GM18861 (cell line): ENCODE measurements at regions not wholly inside any gene's neighbourhood (a gene's known extent, or its start where the extent isn't known, plus 50 kb on each side); places are given as distances from the start of the nearest gene placed in this dataset.

Experiments used
- ATAC-seq: cut with Tn5 transposase; IDR thresholded peaks from one replicate; pipeline ENCODE4 v1.9.1; 2021; ENCODE audit not compliant: unreplicated experiment

DNA sequence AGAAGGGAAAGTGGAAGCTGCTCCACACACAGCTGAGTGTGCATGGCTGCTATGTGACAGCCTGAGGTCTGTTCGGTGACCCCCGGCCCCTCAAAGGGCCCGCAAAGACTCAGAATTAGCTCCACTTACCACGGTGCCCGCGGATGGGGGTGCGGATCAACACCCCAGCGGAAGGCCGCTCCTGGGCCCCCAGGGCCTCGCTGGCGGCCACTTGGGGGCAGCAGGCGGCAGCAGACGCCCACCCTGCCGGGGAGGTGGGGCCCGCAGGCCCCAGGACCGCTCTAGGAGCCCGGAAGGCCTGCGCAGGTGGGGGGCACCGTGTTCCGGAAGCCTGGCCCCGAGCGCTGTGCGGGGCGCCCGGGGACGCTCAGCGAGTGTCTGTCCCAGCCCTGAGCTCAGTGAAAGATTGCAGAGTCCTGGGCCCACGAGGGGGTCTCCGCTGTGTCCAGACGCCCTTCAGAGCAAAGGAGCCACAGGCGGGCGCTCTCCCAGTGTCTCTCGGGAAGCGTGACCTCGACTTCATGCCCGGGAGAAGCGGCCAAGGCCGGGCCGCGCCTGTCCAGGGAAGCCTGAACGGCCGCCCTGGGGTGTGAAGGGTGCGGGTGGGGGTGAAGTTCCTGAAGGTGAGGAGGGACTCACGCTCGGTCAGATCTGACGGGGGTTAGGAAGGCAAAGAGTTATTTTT lies 118.7 kb downstream of the VAPA start:
- no peak for ATAC-seq

DNA sequence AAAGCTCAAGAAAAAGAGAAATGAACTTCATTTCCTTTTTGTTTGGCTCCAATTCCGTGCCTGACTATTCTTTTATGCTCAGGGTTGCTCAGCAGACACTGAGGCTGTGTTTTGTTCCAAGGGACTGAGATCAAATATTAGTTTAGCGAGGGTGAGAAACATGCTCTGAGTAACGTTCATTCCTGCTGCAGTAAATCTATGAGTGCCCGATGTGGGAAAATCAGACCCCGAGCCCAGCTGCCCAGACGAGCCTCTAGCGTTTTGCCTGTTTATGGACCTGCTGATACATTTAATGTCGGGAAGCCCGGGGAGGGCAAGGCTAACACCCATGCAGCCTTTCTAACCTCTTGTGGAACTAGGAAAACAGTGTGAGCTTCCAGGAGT lies 119.2 kb downstream of the VAPA start:
- no peak for ATAC-seq

DNA sequence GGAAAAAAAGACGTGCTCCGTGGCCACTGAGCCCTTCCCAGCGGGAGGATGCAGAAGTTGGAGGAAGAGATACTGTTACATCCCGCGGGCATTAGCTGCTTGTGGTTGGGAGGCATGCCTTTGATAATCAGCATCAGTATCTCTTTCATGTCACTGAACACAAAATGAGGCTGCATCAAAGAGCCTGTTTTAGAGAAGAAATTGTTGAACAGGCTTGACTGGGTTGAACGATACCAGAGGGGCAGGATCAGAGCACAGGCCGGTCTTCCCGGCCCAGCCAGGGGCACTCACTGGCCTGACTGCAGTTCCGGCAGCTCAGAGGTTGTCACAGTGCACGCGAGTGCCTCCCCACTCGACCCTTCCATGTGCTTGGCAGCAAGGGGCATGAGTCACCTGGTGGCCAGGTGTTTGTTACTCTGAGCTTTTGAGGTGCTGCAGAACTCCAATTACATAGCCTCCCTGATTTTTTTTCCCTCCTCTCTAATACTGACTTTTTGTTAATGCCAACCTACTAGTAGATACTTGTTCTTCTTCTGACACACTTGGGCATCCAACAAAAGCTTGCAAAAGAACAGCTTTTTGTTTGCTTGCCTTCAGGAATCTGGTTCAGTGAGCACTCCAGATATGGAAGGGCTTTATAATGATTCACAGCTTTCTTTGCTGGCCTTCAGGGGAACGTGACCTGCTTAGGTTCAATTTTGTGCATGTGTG lies 121.6 kb downstream of the VAPA start:
- no peak for ATAC-seq

DNA sequence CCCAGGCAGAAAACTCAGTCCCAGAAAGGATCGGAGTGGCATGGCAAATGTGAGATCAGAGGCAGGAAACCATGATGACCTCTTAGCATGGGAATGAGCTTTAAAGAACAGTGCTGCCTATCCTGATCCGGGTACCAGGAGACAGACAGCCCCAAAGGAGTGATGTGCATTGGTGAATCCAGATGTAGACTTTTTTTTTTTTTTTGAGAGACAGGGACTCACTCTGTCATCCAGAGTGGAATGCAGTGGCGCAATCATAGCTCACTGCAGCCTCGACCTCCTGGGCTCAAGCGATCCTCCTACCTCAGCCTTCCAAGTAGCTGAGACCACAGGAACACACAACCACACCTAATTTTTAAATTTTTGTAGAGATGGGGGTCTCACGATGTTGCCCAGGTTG lies 122.7 kb downstream of the VAPA start:
- no peak for ATAC-seq

DNA sequence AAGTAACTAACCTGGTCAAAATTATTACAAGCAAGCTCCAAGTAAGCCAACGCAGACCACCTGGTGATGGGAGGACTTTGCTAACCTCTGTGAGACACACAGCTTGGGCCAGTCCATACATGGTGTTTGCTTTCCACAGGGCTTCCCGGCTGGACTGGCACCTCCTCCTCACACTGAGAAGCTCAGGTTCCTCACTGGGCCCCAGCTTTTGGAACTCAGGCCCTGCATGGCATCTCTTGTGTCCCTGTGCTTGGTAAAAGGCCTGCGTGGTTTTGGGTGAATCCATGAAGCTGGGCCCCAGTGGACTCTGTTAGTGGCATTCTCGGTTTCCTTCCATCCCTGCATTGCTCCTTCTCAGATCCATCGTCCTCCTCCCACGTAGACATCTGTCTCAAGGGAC lies 123.4 kb downstream of the VAPA start:
- ATAC-seq = no peak

DNA sequence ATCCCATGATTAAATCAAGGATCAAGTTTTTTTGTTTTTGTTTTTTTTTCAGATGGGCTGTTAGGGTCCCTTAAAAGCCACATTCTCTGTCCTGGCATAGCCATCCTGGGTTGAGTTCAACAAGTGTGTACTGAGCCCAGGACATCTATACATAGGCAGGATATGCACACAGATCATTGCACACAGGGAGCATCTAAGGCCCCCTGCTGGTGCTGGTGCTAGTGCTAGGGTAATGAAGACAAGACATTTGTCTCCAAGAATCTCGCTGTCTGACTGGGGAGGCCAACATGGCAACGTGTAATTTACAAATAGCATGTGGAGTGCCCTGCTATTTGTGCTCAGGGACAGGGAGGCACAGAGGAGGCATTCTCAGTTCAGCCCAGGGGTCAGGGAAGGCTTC lies 124.5 kb downstream of the VAPA start:
- no peak for ATAC-seq

DNA sequence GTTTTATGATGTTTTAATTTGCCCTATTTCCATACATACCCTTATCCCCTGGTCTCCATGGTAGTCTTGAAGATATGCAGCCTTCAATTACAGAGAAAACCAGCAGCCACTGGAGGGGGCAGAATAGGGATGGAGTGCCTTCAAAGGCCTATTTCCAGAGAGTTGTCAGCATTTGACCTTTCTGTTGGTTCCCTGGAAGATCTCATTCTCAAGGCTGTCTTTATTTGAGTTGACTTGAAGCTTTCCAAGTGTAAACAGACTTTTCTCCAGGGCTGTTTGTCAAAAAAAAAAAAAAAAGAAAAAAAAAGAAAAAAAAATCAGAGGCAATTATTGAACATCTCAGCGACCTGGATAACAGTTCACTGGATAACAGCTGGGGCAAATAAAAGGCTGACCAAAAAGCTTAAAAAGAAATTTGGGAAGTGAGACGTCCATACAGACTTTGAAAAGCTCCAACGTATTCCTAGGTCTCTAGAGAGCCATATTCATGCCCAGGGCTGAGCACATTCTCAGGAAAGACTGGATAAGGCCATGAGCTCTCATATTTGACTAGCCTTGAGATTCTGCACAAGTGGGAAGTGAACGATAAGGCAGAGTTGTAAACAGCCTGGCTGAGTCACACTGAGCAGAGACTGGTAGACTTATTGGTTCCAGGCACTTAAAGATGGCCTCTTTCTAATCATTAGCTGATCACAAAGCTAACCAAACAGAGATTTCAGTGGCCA lies 126.6 kb downstream of the VAPA start:
- ATAC-seq = no peak

DNA sequence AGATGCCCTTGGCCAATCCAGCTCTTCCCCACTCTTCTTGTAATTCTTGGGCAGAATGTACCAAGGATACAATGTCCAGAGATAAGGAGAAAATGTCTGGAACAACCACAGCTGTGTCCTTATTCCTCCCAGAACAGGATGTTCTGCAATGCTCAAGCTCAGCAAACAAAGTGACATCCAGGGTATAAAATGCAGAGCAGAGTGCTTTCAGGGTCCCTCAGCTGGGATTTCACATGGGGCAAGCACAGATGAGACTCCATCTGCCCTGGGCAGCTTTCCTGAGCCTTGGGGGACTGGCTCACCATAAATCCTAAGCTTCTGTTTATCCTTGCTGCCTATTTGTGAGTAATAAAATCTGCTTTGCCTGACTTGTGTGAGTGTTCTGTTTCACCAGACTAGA lies 127.4 kb downstream of the VAPA start:
- ATAC-seq = no peak

DNA sequence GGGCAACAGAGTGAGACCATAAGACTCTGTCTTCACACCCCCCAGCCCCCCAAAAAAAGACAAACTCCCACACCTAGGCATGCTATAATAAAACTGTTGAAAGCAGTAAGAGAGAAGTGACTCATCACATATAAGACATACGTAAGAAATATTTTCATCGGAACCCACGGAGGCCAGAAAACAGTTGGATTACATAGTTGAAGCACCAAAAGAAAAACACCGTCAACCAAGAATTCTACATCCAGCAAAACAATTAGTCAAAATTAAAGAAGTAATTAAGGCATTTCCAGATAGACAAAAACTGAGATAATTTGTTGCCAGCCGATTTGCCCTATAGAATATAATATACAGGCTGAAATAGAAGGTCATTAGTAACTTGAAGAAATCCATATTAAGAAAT lies 128.7 kb downstream of the VAPA start:
- ATAC-seq = no peak

DNA sequence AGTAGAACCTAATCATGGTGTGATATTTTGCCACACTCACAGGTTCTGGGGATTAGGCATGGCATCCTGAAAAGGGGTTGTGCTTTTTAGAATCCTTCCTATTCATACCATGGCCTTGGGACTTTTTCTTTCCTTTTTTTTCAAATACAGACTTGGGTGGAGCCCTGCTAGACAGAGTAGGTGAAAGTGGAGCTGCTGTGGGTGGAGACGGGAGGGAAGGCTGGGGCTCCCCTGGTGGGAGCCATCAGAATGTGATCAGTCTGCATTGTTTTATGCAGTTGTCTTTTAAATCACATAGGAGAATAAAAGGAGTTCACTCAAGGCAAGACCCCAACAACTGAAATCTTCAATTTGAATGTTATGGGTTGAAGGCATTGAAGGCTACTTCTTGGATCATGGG lies 130.2 kb downstream of the VAPA start:
- no peak for ATAC-seq

DNA sequence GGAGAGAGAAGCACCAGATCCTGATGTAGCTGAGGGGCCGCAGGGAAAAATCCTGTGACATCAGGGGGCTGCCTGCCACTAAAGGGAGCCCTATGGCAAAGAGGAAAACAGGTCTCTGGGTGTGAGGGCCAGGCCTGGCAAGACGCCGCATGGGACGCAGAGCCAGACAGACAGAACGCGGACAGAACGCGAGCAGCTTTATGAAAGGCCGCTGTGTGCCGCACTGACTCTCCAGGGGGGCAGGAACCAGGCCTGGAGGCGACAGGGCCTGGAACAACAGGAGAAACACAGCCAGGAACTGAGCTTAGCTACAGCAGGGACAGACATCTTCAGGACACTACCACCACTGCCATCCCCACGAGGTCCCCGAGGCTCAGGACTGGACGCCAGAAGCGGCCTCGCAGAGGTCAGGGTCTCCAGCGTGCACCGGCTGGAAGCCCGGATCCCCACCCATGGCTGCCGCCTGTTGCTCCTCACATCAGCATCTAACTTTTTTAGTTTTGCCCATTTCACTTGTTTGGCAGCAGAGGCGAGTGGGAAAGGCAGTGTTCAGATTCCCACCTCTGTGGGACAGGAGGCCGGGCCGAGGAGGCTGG lies 131.6 kb downstream of the VAPA start:
- no peak for ATAC-seq

DNA sequence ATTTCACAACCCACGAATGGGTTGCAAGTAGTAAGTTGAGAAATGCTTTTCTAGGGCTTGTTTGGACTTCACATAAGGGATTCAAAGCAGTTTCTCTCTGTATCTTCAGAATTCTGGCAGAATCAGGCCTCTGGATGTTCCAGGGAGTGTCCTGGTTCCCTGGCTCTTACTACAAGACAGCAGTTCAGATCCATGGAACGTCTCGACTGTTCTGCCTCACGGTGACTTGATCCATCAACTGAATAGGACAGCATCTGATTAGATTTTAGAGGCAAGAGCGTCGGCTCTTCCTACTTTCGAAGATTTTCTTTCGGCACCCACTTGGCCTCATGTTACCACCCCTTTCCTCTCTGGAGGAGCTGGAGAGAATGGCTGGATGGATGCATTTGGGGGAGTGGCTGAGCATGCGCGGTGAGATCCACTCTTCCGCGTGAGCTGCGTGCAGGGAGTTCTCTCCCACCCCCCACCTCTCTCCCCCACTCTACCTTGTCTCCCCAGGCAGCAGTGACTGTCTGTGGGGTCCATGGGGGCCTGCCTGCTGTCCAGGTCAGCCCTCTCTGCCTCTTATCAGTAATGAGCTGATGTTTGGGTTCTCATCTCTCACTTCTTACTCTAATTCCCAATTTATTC lies 132.5 kb downstream of the VAPA start:
- ATAC-seq = no peak

DNA sequence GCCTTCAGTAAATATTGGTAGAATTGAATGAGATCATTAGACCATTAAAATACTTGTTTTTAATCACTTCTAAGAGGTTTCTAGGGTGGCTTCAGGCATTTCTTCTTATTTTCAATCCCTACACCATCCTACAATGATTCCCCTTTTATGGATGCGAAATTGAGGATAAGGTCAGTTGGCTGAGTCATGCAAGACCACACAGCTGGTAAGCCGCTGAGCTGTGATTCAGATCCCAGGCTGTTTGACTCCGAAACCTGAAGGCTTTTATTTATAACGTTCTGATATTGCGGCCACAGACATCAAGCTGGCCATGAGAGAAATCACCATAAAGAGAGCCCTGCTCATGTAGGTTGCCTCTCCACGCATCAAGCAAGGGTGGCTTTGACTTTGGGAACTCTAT lies 133.4 kb downstream of the VAPA start:
- no peak for ATAC-seq

DNA sequence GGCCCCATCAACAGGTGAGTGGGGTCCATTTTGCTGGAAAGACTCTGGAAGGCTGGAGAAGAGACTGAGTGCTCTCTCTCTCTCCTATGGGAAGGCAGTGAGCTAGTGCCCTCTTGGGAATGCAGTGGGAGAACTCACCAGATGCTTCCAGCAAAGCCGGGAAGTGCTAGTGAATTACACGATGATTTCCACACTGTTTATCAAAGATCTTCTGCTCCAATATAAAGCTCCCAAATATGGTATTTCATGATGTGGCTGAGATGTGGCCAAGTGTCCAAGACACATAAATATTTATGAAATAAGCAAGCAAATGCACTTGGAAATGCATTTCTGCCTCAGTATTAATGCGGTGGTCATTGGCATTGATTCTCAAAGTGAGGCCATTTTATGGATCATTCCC lies 135.9 kb downstream of the VAPA start:
- ATAC-seq = no peak

DNA sequence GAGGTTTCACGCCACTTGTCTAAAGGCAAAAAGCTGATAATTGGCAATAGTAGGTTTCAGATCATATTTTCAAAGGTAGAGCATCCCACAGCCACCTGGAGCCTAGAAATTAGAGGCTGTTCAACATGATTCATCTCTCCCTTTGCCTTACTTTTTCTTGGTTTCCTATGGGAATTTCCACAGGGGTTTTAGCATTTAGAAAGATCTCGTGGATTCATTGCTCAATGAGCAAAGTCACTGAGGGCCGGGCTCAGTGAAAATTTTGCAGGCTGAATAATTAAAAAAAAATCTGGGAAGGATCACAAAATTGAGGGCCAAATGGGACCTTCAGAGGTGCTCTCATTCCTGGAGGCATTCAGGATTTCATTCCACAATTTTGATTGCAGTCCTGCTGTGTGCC lies 137.1 kb downstream of the VAPA start:
- ATAC-seq = no peak

DNA sequence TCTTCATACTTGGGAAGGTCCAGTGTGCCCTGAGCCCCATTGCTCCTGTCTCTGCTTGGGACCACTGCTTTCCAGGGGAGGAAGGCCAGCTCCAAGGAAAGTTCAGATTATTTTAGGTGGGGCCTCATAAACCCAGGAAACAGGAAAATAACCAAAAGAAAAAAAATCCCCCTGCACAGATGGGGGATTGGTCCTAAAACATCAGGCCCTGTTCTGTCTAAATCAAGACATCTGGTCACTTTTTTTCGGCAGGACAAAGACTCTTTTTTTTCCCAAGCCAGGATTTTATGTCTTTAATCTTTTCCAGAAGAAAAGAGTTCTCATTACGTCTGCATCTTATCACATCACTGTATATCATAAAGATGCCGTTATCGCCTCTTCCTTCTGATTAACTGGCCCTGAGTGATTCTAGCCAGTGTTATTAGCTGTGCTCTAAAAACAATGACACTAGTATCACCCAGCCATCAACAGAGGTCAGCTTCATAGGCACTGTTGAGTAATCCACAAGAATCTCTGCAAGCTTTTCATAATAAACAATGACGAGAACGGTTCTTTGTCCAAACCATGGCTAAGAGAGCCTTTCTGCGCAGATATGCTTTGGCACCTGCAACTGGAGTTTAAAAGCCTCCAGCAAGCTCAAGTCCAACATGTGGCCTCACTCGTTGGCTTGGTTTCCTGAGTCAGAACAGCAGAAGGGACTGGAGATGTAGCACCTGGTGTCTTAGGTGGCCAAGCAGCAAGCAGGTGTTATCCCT lies 138.2 kb downstream of the VAPA start:
- no peak for ATAC-seq

DNA sequence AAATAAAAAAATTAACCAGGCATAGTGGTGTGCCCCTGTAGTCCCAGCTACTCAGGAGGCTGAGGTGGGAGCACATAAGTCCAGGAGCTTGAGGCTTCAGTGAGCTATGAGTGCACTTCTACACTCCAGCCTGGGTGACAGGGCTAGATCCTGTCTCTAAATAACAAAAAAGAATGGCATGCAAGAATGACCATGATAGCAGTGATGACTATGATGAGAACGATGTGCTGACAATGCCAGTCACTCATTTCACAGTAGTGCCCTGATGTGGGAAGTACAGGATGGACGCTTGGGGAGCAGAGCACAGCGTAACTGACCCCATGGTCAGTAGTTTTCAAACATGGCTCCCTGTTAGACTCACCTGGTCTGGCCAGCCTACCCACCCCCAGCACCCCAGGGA lies 139.1 kb downstream of the VAPA start:
- no peak for ATAC-seq

DNA sequence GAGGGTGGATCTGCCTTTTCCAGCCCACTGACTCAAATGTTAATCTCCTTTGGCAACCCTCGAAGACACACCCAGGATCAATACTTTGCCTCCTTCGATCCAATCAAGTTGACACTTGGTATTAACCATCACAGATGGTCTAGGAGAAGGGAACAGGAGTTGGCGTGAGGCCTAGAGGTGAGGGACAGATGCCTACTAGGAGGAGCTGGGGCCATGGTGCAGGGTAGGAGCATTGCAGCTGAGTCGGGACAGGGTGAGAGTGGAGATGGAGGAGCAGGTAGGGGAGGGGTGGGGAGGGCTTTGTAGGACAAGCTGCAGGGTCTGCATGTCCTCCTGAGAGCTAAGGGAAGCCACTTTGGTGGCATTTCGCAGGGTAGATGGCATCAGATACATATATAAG lies 140.0 kb downstream of the VAPA start:
- ATAC-seq = no peak

DNA sequence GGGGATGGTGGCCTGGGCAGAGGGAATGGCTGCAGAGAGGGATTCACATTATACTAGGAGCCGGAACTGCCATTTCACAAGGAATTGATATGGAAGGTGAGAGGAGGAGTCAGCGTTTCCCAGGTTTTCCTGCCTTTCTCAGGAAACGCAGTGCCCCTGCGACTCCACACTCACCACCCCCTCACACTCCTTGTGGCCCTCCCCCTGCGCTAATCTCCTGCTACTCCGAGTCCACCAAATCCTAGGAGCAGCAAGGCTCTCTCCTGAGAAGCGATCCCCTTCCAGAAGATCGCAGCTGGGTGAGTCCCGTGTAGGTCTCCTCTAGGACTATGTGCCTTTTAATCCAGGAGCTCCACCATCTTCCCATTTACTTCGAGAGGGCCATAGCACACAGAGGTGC lies 140.6 kb downstream of the VAPA start:
- no peak for ATAC-seq

DNA sequence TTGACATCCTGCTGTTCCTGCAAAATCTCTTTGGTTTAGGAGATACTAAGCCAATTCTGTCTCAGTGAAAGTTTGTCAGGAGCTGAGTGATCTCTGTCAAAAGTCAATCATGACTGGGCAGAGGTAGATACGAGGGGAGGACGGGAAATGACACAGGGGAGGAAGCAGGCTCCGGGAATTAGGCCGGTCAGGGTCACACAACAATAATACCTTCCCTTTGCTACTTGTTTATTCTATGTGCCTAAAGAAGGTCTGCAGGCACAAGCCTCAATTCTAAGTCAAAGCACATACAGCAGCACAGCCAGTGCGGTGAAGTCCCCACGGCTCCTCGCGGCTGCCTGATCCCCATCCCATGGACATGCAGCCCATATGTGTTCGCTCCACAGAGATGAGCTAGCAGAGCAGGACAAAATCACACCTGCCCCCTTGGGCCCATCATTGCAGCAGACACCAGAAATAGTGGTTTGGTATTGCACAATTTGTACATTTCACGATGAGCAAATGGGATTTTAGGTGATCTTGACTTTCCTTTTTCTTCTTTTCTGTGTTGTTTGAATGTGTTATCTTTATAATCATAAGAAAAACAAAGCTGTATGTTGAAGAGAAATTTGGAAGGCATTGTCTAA lies 141.4 kb downstream of the VAPA start:
- ATAC-seq = no peak
